Endothelial cell of umbilical vein (primary cell): ENCODE measurements at regions not wholly inside any gene's neighbourhood (a gene's known extent, or its start where the extent isn't known, plus 50 kb on each side); places are given as distances from the start of the nearest gene placed in this dataset.

Experiments used
- BruUV-seq: library from RNA; stranded (reverse); fragments of 400-500 nt; replicated peaks from 2 replicates; lab custom pipeline; 2021; lab: Mats Ljungman, UMichigan
- CTCF ChIA-PET: fragments of 300-600, 350-600 bp; sonication (Branson Sonifier 250); formaldehyde crosslinking; loops from one replicate; lab custom pipeline; 2021; ENCODE audit warnings: antibody characterized with exemption, inconsistent platforms; lab: Charles Lee
- POLR2A ChIA-PET: fragments of 300-600, 350-600 bp; sonication (Branson Sonifier 250); formaldehyde crosslinking; loops from one replicate; lab custom pipeline; 2021; ENCODE audit warnings: antibody characterized with exemption, inconsistent platforms; lab: Charles Lee
- DNase-seq: peaks from one replicate; pipeline ENCODE4 v3.0.0-alpha.2; 2011; ENCODE audit warnings: low read depth, low spot score
- FAIRE-seq: peaks from 2 replicates; lab custom pipeline; 2011; peaks lifted over from hg19 to GRCh38; lab: Jason Lieb, UNC
- H2AFZ ChIP-seq: 2 replicates; pipeline ENCODE4 v1.6.0; 2012; ENCODE audit warnings: low read depth, low read length, control low read depth, inconsistent platforms
- H3K27ac ChIP-seq: 2 replicates; pipeline ENCODE4 v1.5.1; 2011; ENCODE audit warnings: low read depth, mild to moderate bottlenecking, control low read depth, low read length, moderate library complexity; ENCODE audit not compliant: insufficient read depth
- H3K27me3 ChIP-seq, 2 experiments: 2 replicates each; pipeline versions ENCODE4 v1.6.0 to v1.6.1; 2011; ENCODE audit warnings: low read length in 2 of 2, mixed read lengths in 1 of 2; ENCODE audit not compliant: control insufficient read depth in 2 of 2, insufficient read depth in 2 of 2
- H3K36me3 ChIP-seq, 2 experiments: 2 replicates in 1 of 2; 3 replicates in 1 of 2; pipeline ENCODE4 v1.5.1; 2011; ENCODE audit warnings: low read length in 2 of 2, mild to moderate bottlenecking in 1 of 2, moderate library complexity in 1 of 2; ENCODE audit not compliant: control insufficient read depth in 2 of 2, insufficient read depth in 2 of 2; ENCODE audit errors: extremely low read depth in 1 of 2
- H3K4me1 ChIP-seq: 3 replicates; pipeline ENCODE4 v1.5.1; 2011; ENCODE audit warnings: mild to moderate bottlenecking, low read length; ENCODE audit not compliant: control insufficient read depth, insufficient read depth; ENCODE audit errors: extremely low read depth
- H3K4me2 ChIP-seq: 2 replicates; pipeline ENCODE4 v1.6.1; 2011; ENCODE audit warnings: low read length, control low read depth, mixed read lengths; ENCODE audit not compliant: insufficient read depth
- H3K4me3 ChIP-seq, 3 experiments: fragments of 200-600 bp in 1 of 3; sonication (generic), shearing (Covaris generic) in 1 of 3; replicated peaks in 1 of 3; 2 replicates each; pipeline ENCODE4 v1.5.1; 2011 to 2016; ENCODE audit warnings: control low read depth in 3 of 3, low read length in 3 of 3, mild to moderate bottlenecking in 2 of 3, inconsistent platforms in 1 of 3, low read depth in 1 of 3, moderate library complexity in 1 of 3; ENCODE audit not compliant: insufficient read depth in 1 of 3
- H3K79me2 ChIP-seq: 2 replicates; pipeline ENCODE4 v1.6.0; 2012; ENCODE audit warnings: low read length, inconsistent platforms; ENCODE audit not compliant: control insufficient read depth, insufficient read depth
- H3K9ac ChIP-seq: replicated peaks from 2 replicates; pipeline ENCODE3; 2011; ENCODE audit warnings: low read length, control low read depth; ENCODE audit not compliant: insufficient read depth; ENCODE audit errors: extremely low read depth
- H3K9me1 ChIP-seq: replicated peaks from 3 replicates; pipeline ENCODE4 v1.6.0; 2011; ENCODE audit warnings: mild to moderate bottlenecking, low read length; ENCODE audit not compliant: control insufficient read depth, insufficient read depth; ENCODE audit errors: extremely low read depth
- H3K9me3 ChIP-seq: replicated peaks from 2 replicates; pipeline ENCODE4 v1.5.1; 2012; ENCODE audit warnings: low read length, inconsistent platforms; ENCODE audit not compliant: control insufficient read depth, insufficient read depth
- H4K20me1 ChIP-seq: replicated peaks from 2 replicates; pipeline ENCODE3; 2011; ENCODE audit warnings: mild to moderate bottlenecking, low read length; ENCODE audit not compliant: control insufficient read depth, insufficient read depth; ENCODE audit errors: extremely low read depth
- EZH2 ChIP-seq: IDR thresholded peaks from 2 replicates; pipeline ENCODE4 v1.6.1; 2012; ENCODE audit warnings: borderline replicate concordance, low read depth, mild to moderate bottlenecking, moderate library complexity, low read length, inconsistent platforms; ENCODE audit not compliant: severe bottlenecking
- FOS ChIP-seq: IDR thresholded peaks from 2 replicates; pipeline ENCODE4 v1.6.1; 2011; ENCODE audit warnings: mild to moderate bottlenecking, low read length, moderate library complexity, borderline replicate concordance; ENCODE audit not compliant: insufficient read depth
- GATA2 ChIP-seq: IDR thresholded peaks from 2 replicates; pipeline ENCODE4 v1.7.0; 2011; ENCODE audit warnings: low read depth, mild to moderate bottlenecking, moderate library complexity, mixed read lengths, low read length; ENCODE audit not compliant: insufficient read length, insufficient read depth
- JUN ChIP-seq: IDR thresholded peaks from 2 replicates; pipeline ENCODE4 v1.6.1; 2011; ENCODE audit warnings: borderline replicate concordance, low read depth; ENCODE audit not compliant: insufficient read length, insufficient read depth
- MYC ChIP-seq: IDR thresholded peaks from one replicate; pipeline ENCODE4 v1.6.1; 2011; ENCODE audit warnings: mild to moderate bottlenecking, low read depth, low read length
- POLR2AphosphoS5 ChIP-seq: IDR thresholded peaks from 2 replicates; pipeline ENCODE4 v1.6.1; 2012; ENCODE audit warnings: low read depth, mild to moderate bottlenecking, control low read depth, low read length, moderate library complexity; ENCODE audit not compliant: insufficient read depth
- dilution Hi-C: fragments of 300-500 bp; cut with MboI; formaldehyde crosslinking; loops from one replicate; pipeline ENCODE4 v1.15.0; 2019; ENCODE audit warnings: low sequenced_read_pairs; ENCODE audit not compliant: extremely low pct_ligation_motif_present
- intact Hi-C: fragments of 100-400 bp; cut with micrococcal nuclease; formaldehyde crosslinking; loops from one replicate; pipeline ENCODE4 v1.10.0; 2022
- TF ChIP-seq, protein P1 (sequence below), 2 donors: IDR thresholded peaks; 1 replicate in 1 of 2; 2 replicates in 1 of 2; pipeline ENCODE4 v1.5.1; 2011; ENCODE audit warnings: low read length in 2 of 2, mild to moderate bottlenecking in 2 of 2, moderate library complexity in 2 of 2, control low read depth in 1 of 2, inconsistent platforms in 1 of 2, low read depth in 1 of 2; ENCODE audit not compliant: insufficient read depth in 1 of 2; ENCODE audit errors: extremely low read depth in 1 of 2
- TF ChIP-seq, protein P2 (sequence below): IDR thresholded peaks from 2 replicates; pipeline ENCODE4 v1.6.1; 2011; ENCODE audit not compliant: insufficient read depth, insufficient read length

DNA sequence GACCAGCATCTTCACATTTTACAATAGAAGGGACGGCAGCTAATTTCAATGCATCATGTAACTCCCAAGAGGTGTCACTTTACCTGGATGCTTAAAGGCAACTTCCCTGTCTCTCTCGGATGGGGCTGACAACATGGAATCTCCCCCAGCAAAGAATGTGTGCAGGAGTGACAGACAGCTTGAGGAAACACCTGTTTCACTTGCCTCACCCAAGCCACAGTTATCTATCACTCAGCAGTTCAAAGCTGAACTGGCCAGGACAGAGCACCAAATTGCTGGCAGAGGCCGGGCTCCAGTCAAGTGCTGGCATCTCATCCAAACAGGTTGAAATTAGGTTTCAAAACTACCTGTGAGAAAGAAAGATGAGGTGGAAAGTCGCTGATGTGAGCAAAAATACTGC lies 538.0 kb upstream of the PLXNA2 start:
- Histone ChIP-seq H3K9ac (no peak overlapping the region), H3K9me1 (no peaks in the 10 kb centered on the region), H3K79me2 (no peaks in the 10 kb centered on the region), H3K9me3 (no peaks in the 10 kb centered on the region), H3K27ac (no peak overlapping the region), H3K4me1 (no peaks in the 10 kb centered on the region), H2AFZ (no peak overlapping the region), H3K4me2 (no peak overlapping the region), H4K20me1 (no peaks in the 10 kb centered on the region), H3K36me3 (no peaks in the 10 kb centered on the region), H3K4me3 (no peak overlapping the region), H3K27me3 (no peaks in the 10 kb centered on the region)
- ChIA-PET POLR2A (no interaction called here), CTCF (interaction anchor here (1.0 kb wide), 1 partner anchor 12 kb away, joined by 3 read pairs; no protein-coding TSS in a partner anchor)
- dilution Hi-C loops (no loop called here), intact Hi-C loops (no loop called here)
- no TSS peak for BruUV-seq
- FAIRE-seq: no peak
- TF ChIP-seq JUN (no peak), POLR2AphosphoS5 (no peak), GATA2 (no peak), EZH2 (no peak)
- DNase-seq: no peak

DNA sequence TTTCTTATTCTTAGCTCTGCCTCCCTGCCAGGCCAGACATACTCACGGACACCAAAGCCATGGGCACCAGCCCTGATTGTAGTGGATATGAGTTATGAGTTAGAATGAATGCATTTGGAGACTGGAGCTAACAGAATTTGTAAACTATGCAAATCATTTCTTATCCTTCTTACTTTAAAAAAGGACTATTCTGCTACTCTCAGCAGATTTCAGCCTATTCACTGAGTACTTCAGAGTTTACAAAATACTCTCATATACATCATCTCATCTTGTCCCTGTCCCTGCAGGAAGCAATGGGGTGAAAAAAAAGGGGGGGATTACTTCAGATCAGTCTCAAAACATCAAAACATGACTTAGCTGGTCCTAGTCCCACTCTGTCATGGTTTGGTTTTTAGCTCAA lies 541.4 kb upstream of the PLXNA2 start:
- no peaks in the 10 kb centered on the region for H4K20me1 ChIP-seq
- FAIRE-seq: no peak
- no peaks in the 10 kb centered on the region for H3K9me3 ChIP-seq
- H3K79me2 ChIP-seq: no peaks in the 10 kb centered on the region
- intact Hi-C loops: no loop called here
- H3K4me2 ChIP-seq: no peak overlapping the region
- ChIA-PET POLR2A (no interaction called here), CTCF (interaction anchor here (0.5 kb wide), 1 partner anchor 12 kb away, joined by 3 read pairs; no protein-coding TSS in a partner anchor)
- H3K27ac ChIP-seq: no peak overlapping the region
- no TSS peak for BruUV-seq
- no peak overlapping the region for H3K4me3 ChIP-seq
- no peaks in the 10 kb centered on the region for H3K36me3 ChIP-seq
- H3K4me1 ChIP-seq: no peaks in the 10 kb centered on the region
- H3K9me1 ChIP-seq: no peaks in the 10 kb centered on the region
- no peak overlapping the region for H3K9ac ChIP-seq
- dilution Hi-C loops: no loop called here
- DNase-seq: no peak
- TF ChIP-seq, protein P1, sequence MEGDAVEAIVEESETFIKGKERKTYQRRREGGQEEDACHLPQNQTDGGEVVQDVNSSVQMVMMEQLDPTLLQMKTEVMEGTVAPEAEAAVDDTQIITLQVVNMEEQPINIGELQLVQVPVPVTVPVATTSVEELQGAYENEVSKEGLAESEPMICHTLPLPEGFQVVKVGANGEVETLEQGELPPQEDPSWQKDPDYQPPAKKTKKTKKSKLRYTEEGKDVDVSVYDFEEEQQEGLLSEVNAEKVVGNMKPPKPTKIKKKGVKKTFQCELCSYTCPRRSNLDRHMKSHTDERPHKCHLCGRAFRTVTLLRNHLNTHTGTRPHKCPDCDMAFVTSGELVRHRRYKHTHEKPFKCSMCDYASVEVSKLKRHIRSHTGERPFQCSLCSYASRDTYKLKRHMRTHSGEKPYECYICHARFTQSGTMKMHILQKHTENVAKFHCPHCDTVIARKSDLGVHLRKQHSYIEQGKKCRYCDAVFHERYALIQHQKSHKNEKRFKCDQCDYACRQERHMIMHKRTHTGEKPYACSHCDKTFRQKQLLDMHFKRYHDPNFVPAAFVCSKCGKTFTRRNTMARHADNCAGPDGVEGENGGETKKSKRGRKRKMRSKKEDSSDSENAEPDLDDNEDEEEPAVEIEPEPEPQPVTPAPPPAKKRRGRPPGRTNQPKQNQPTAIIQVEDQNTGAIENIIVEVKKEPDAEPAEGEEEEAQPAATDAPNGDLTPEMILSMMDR (IDR thresholded peaks at IDR 0.05; ENCODE audit: extremely low read depth in 1 of 2, insufficient read depth in 1 of 2, low read depth in 1 of 2, low read length in 2 of 2): no peak
- TF ChIP-seq POLR2AphosphoS5: no peak
- TF ChIP-seq MYC: no peak
- no peak for TF ChIP-seq FOS
- TF ChIP-seq JUN: no peak
- TF ChIP-seq GATA2: no peak
- TF ChIP-seq, protein P2, sequence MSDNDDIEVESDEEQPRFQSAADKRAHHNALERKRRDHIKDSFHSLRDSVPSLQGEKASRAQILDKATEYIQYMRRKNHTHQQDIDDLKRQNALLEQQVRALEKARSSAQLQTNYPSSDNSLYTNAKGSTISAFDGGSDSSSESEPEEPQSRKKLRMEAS: no peak
- no peak for TF ChIP-seq EZH2
- no peak overlapping the region for H2AFZ ChIP-seq
- no peaks in the 10 kb centered on the region for H3K27me3 ChIP-seq
